HG03460 (cell line): ENCODE measurements at regions not wholly inside any gene's neighbourhood (a gene's known extent, or its start where the extent isn't known, plus 50 kb on each side); places are given as distances from the start of the nearest gene placed in this dataset.
"Not testable (repeated sequence)": the region's sequence is repeated elsewhere in the genome, so short reads cannot be mapped to it uniquely, and the experiment has no call there.

Source experiments
- ATAC-seq: cut with Tn5 transposase; IDR thresholded peaks from one replicate; pipeline ENCODE4 v1.9.1; 2021; ENCODE audit not compliant: unreplicated experiment

DNA sequence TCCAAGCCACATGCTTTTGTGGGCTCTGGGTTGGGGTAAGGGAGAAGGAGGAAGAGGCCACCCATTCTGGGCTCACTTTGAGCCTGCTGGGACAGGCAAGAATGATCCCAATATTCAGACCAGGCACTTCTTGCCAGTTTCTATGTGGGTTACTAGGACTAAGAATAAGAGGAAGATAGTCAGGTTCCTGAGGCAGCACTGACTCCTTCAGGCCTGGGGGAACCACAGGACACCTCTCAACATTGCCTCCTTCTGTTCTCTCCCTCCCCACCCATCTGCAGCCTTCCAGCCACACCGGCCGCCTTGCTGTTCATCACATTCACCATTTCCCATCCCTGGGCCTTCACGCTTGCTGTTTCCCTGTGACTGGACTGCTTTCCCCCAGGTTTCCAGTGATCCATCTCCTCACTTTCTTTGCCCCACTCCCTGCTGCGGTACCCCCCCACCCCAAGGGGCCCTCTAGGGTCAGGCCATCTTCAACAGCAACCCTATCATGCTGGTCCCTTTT lies 69.2 kb upstream of the SIRPA start:
- ATAC-seq, result no peak

DNA sequence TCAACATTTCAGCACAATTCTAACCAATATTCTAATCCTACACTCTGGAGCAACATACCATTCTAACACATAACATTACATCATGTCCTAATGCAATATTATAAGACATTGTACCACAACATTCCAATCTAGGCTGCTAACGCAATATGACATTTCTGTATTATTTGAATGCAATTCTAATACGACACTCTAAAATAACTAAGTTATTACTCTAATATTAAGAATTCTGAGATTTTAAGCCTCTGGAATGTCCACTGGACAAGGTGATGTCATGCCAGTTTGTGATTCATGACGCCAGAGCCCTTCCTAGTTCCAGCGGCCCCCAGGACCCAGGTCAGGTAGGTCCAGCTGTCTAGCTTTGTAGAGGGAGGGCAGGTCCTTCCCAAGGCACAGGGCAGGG lies 69.7 kb upstream of the SIRPA start:
- ATAC-seq, result no peak

DNA sequence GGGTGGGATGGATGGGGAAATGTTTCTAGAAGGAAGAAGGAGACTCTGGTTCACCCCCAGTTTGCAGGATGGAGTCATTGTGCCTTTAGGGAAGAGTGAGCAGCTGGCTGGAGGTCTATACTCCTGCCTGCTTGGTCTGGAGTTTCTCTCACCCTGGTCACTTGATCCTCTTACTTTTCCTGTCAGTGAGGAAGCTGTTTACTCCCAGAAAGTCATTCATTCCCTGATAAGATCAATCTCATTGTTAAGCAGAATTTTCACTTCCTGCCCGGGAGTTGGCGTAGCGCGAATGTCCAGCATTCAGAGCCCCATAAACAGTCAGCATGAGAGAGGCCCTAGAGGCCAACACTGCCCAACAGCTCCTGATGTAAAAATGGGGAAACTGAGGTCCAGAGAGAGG lies 70.4 kb upstream of the SIRPA start:
- ATAC-seq, result no peak

DNA sequence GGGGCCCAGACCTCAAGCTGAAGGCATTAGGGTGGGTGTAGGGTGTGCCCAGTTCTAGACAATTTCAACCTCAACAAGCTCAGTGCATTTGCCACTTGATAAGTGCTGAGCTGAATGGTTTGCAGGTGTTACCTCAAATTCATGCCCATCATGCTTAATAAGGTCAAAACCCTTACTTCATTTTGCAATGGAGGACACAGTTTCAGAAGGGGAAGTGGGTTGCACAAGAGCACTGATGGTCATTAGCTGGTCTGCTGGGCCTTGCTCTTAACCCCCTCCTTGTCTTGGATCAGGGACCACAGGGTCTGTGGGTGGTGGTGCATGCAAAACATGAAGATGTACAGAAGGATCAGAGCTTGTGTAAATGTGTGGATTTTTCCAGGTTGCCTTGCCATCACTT lies 71.0 kb upstream of the SIRPA start:
- no peak for ATAC-seq

DNA sequence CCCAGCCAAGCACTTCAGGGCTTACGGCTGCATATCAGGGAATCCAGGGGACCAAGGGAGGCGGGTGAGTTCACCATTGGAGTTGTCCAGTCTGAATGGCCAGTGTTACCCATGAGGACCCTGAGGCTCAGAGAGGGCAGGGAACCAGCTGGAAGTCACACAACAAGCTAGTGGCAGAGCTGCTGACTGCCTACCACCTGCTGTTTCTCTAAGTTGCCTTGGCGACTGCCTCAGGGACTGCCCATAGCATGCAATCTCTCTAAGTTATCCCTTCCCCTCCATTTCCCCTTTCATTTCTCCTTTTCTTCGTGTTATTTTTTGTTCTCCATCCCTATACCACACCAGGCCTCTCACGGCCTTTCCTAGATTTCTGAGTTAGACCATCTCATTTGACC lies 71.8 kb upstream of the SIRPA start:
- ATAC-seq, result no peak

DNA sequence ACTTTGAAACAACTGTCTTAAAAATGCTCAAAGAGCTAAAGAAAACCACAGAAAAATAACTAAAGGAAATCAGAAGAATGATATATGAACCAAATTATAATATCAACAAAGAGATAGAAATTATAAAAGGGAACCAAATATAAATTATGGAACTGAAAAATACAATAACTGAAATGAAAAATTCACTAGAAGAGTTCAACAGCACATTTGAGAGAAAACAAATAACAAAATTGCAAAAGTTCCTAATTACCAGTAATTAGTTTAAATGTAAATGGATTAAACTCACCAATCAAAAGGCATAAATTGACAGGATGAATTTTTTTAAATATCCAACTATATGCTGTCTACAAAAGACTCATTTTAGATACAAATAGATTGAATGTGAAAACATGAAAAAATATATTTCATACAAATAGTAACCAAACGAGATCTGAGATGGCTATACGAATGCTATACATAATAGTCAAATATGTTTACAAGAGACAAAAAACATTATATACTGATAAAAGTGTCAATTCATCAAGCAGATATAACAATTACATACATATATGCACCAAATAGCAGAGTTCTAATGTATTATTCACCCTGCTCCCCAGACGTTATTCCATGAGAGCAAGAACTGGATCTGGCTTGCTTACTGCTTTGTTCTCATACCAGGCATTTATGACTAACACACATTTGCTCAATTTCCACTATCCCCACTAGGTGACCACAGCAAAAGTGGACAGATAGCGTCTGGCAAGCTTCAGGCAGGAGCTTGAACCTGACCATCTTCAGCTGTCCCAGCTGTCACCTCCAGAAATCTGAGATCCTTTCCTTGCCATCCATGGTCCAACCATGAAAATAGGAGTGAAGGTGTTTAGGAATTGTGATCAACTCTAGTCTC lies 72.4 kb upstream of the SIRPA start:
- no peak for ATAC-seq

DNA sequence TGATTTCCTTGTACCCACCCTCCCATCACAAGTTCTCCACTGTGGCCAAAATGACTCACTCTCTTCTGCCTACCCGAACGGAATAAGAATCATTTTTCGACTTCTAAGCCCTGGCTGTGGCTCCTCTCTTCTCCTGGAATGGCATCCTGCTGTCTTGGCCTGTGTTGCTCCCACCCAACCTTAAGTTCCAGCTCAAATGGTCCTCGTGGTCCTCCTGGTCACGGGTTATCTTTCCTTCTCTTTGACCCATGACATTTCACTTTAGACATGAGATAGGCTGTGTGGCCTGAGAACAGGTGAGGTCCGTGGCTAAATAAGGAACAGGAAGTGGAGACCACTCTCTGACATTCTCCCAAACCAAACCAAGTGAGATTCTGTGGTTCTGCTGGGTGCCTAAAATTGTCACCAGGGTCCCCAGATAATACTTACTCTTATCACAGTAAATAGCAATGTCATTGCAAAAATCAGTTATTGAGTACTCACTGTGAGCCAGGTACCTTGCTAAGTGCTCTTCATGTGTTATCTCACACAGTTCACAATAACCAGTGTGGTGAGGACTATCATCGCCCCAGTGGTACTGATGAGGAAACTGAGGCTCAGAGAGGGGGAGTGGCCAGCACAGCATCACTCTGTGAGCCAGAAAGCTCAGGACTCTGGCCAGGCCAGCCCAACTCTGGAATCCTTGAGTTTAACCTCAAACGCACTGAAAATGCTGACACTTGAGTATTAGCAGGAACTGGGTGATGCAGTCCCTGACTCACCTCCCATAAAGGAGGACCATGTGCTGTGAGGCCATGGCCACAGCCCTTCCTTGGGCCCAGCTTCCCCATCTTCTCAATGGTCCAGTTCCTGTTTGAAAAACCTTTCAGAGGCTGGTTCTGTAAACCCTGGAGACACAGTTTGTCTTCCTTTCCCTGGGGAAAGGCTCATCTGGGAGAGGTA lies 74.8 kb upstream of the SIRPA start:
- ATAC-seq, result no peak

DNA sequence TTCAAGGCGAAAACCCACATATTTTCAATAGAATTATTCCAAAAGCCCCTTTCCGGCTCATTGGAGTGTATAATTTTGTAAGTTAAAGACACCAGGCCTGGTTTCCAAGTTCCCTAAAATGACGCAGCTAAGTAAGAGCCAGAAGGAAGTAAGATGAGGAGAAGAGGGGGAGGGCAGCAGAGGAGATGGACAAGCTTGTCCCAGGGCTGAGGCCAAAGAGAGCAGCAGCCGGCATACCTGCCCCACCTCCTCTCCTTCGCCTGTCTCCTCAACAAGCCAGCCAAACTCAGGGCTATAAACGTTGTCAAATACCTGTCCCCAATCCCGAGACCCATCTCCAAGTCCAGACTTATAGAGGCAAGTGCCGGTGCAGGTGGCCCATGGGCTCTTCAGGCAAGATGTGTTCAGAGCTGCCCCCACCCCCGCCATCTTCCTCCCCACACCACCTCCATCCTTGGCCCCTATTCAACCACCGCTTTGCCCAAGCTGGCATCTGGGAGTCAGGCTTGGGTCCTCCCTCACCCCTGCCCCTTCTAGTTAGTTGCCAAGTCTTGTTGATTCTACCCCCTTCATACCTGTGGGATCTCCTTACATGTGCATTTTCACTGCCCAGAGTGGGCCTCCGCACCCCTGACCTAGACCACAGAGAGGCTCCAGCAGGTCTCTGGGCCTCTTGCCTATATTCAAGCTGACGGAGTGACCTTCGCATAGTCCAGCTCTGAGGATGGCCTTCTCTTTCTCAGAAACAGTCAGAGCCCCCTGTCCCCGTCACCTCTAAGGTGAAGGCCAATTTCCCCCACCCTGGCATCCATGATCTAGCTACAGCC lies 75.7 kb upstream of the SIRPA start:
- no peak for ATAC-seq

DNA sequence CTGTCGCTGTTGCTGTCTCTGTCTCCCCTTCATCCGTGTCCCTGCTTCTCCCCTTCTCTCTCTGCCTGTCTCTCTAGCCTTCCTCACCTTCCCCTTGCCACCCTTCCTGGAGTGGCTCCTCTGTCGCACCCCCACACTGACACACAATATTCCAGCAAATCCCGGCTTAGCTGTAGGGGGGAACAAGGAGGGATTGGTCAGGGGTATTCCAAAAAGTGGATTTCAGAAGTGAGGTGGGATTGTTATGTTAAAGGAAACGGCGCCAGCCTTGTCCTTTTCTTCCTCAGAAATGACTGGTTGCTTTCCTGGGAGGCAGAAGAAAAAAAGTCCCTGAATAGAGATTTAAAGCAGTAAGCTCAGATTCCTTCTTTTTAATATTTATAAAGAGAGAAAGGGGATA lies 76.3 kb upstream of the SIRPA start:
- ATAC-seq, result no peak

DNA sequence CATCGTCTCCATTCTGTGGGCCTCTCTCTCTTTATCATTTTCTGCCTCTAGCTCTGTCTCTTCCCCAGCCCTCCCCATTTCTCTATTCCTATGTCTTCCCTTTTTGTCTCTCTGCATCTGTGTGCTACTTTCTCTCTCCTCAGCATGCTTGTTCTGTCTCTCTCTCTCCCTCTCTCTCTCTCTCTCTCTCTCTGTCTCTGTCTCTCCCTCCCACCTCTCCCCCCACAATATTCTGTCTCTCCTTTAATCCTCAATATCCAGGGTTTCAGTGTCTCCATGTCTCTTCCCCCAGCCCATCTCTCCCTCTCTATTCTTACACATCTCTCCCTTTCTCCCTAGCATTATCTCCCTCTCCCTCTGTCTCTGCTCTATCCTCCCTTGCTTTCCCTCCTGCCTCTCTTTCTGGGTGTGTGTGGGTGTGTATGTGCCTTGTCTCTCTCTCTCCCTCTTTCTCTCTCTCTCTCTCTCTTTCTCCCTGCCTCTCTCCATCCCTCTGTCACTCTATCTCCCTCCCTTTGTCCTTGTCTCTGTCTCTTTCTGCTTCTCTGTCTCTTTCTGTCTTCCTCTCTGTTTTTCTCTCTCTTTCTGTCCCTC lies 76.9 kb upstream of the SIRPA start:
- ATAC-seq, result no peak

DNA sequence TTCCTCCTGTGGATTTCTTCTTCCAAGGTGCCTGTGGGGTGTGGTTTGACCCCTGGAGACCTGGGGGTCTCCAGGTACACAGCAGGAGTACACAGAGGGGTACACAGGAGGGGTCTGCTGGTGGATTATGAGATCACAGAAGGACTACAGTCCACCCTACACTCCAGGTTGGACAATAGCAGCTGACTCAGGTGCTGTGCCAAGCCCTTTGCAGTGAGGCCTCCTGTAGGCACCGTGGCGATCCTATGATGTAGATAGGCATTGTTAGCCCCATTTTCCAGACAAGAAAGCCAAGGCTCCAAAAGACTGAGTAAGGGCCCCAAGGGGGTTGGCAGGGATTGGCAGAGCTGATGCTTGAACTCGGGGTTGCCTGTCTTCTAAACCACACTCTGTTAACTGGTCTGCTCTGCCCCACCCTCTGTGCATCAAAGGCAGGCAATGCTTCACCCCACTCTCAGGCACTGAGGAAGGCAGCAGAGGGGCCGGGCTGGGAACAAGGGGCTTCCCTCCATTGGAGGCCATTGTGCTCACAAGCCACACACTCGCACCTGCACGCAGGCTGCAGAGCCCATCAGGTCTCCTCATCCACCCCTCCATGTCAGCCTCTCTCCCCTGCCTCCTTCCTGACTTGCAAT lies 77.5 kb upstream of the SIRPA start:
- no peak for ATAC-seq

DNA sequence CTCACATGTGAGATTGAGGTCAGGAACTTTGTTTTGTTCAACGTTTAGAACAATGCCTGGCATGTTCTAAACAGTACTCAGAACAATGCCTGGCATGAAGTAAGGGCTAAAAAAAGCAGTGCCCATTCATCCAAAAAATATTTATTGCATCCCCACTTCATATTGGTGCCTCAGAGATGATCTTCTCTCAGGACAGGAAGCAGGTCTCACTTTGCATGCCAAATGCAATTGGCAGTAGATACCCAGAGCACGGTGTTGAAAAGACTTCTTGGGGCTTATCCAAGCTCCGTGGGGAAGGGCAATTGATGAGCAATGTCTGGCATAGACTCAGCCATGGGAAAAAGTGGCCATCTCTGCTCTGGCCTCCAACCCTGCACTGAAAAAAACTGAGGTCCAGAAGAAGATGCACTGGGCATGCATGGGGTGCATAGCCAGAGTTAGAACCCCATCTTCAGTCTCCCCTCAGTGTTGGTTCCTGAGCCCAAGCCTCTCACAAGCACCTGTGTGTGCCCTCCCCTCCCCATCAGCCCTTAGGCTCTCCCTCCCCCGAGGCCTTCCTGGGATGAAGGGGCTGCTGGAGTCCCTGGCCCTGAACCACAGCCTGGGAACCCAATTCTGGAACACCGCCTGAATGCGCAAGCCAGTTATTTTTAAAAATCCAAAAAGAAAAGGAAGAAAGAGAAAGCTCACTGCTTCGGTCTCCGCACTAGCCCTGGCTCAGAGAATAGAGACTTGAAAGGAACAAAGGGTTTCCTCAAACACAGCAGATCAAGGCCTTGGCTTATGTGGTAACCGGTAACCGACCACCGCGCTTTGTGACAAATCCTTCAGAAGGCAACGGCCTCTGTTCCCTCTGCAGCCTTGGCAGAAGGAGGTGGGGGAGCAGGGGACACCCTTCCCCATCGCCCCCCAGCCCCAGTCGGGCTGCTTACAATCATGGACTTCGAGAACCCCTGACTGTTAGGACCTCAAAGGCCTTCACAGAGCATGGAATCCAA lies 78.5 kb upstream of the SIRPA start:
- no peak for ATAC-seq

DNA sequence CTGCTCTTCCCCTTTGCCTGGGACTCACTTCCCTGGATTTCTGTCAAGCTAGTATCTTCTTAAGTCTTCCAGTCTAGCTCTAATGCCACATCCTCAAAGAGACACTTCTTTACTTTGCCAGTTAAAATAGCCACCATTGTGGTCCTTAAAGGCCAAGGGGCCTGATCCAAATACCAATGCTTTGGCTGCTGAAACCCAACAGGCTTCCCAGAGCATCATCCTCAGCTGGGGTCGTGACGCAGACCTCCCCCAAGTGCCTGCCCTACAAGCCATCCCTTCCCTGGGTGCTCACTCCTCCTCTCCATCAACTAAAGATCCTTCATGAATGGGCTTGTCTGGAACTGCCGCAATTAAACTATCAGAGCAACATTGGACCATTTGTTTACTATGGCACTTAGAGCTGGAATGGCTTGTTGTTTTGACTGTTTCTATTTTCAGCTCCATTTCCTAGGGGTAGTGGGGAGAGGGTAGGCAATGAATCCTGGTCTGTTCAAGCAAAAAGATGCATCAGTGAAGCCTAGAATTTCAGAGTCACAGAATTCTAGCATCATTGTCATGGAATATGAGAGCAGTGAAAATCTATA lies 79.6 kb upstream of the SIRPA start:
- ATAC-seq, result no peak

DNA sequence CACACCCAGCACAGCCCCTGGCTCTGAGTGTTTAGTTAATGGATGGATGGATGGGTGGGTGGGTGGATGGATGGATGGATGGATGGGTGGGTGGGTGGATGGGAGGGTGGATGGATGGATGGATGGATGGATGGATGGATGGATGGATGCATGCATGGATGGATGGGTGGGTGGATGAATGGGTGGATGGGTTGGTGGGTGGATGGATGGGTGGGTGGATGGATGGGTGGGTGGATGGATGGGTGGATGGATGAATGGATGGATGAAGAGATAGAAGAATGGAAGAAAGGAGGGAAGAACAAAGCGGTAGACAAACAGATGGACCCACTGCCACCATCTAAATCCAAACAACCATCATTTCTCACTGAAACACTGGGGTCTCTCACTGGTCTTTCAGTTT lies 80.3 kb upstream of the SIRPA start:
- ATAC-seq, result not testable (repeated sequence)

DNA sequence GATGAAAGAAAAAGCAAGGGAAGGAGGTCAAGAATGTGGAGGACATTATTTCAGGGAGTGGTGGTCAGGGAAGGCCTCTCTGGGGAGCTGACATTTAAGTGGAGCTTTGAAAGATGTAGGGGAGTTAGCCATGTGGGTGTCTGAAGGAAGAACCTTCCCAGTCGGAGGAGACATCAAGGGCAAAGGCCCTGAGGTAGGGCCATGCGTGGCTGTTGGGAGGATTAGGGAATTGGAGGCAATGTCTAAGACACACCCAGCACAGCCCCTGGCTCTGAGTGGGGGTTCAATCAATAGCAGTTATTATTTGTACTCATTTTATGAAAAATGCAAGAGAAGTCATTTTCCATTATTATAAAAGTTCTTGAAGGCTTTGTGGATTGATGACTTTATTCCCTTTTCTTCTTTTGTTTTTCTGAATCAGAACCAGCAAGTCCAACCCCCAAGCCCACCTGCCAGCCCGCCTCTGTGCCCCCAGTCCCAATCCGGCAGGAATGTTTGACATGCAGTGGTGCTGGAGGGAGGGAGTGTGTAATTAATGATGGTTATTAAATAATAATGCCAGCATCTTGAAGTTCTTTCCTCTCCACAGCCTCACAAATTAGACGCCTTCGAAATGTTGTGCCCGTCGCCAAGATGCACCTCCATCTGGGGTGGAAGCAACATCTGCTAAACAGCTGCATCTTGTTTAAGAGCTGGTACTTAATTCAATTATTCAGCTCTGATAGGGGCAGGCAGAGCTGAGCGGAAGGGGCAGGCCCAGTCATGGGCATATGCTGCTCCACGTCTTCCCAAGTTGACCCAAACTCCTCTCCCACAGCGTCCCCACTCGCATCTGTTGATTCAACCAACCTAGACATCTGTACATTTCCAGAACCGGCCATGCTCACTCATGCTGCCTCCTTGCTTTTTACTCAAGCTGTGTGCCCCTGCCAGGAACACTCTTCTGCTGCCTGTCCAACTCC lies 81.3 kb upstream of the SIRPA start:
- ATAC-seq, result no peak

DNA sequence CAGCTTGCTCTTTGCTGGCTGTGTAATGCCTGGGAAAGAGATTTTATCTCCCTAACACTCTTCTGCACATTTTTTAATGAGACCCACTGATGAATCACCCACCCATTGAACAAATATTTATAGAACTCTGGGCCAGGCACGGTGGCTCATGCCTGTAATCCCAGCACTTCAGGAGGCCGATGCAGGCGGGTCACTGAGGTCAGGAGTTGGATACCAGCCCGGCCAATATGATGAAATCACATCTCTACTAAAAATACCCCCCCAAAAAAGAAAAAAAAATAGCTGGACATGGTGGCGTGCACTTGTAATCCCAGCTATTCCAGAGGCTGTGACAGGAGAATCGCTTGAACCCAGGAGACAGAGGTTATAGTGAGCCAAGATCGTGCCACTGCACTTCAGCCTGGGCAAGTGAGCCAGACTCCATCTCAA lies 82.1 kb upstream of the SIRPA start:
- ATAC-seq, result no peak
